Small intestine (tissue), 7 donors: ENCODE measurements at regions not wholly inside any gene's neighbourhood (a gene's known extent, or its start where the extent isn't known, plus 50 kb on each side); places are given as distances from the start of the nearest gene placed in this dataset.

Experiments
- DNase-seq, 2 donors: peaks; one replicate each; pipeline versions ENCODE4 v3.0.0 to v3.0.0-alpha.2; 2013
- FAIRE-seq: peaks from 2 replicates; lab custom pipeline; 2012; peaks lifted over from hg19 to GRCh38; lab: Jason Lieb, UNC
- H3K27ac ChIP-seq, 3 donors: one replicate each; pipeline ENCODE4 v1.5.1; 2013; ENCODE audit warnings: low read length in 2 of 3, mild to moderate bottlenecking in 2 of 3, control low read depth in 1 of 3, inconsistent platforms in 1 of 3, low read depth in 1 of 3, moderate library complexity in 1 of 3
- H3K27me3 ChIP-seq, 3 donors: one replicate each; pipeline ENCODE4 v1.6.1; 2013; ENCODE audit warnings: low read length in 3 of 3, inconsistent platforms in 1 of 3; ENCODE audit not compliant: control insufficient read depth in 3 of 3, insufficient read depth in 3 of 3
- H3K36me3 ChIP-seq, 3 donors: one replicate each; pipeline ENCODE4 v1.6.1; 2013; ENCODE audit warnings: low read length in 3 of 3, inconsistent platforms in 1 of 3, low read depth in 1 of 3, mild to moderate bottlenecking in 1 of 3, moderate library complexity in 1 of 3; ENCODE audit not compliant: control insufficient read depth in 3 of 3, insufficient read depth in 2 of 3
- H3K4me1 ChIP-seq, 3 donors: one replicate each; pipeline ENCODE4 v1.6.1; 2013; ENCODE audit warnings: low read length in 2 of 3, inconsistent platforms in 1 of 3, low read depth in 1 of 3, mild to moderate bottlenecking in 1 of 3, moderate library complexity in 1 of 3; ENCODE audit not compliant: control insufficient read depth in 3 of 3, insufficient read depth in 2 of 3
- H3K4me3 ChIP-seq, 3 donors: one replicate each; pipeline ENCODE4 v1.5.1; 2013; ENCODE audit warnings: low read length in 3 of 3, control low read depth in 1 of 3, inconsistent platforms in 1 of 3, low read depth in 1 of 3, mild to moderate bottlenecking in 1 of 3, moderate library complexity in 1 of 3
- H3K9me3 ChIP-seq, 2 donors: one replicate each; pipeline ENCODE4 v1.6.1; 2013; ENCODE audit warnings: low read depth in 1 of 2, low read length in 1 of 2; ENCODE audit not compliant: control insufficient read depth in 2 of 2, insufficient read depth in 1 of 2
- WGBS, 3 donors: extraction: QIAGEN DNeasy Blood & Tissue Kit; methylation state at CpG; one replicate each; pipeline ENCODE4 v1.1.7; 2013; 5-methylcytosine and 5-hydroxymethylcytosine counted together
- donor health status: healthy with polysubstance abuse.
- donor health status: control.
- donor health status: control.
- donor health status: Bipolar disorder and iron deficiency.
- donor health status: healthy.

DNA sequence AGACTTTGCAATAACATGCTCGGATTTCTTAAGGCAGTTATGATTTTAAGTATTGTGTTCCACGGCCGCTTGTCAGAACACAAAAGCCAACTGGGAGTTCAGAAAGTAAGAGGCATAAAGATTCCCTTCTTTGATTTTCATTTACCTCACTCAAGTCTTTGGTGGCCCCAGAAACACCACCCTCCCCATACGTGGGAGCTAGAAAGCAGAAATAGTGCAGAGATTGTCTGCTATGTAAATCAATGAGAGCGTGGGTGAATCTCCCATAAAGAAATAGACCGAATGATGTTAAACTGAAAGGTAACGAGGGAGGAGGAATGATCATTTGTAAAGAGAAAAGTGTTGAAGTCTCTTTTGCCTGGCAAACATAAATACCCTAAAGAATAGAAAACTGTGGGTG lies 322.1 kb upstream of the ETAA1 start:
- 86 to 90% (median 87%) methylated on average over 7 of the region's 7 CpGs for WGBS, 3 donors
- DNase-seq (no peak), FAIRE-seq (no peak)
- Histone ChIP-seq H3K4me1 (no peaks in the 10 kb centered on the region), H3K9me3 (no peaks in the 10 kb centered on the region), H3K27me3 (no peaks in the 10 kb centered on the region), H3K36me3 (no peaks in the 10 kb centered on the region), H3K4me3 (no peak overlapping the region), H3K27ac (no peak overlapping the region)

DNA sequence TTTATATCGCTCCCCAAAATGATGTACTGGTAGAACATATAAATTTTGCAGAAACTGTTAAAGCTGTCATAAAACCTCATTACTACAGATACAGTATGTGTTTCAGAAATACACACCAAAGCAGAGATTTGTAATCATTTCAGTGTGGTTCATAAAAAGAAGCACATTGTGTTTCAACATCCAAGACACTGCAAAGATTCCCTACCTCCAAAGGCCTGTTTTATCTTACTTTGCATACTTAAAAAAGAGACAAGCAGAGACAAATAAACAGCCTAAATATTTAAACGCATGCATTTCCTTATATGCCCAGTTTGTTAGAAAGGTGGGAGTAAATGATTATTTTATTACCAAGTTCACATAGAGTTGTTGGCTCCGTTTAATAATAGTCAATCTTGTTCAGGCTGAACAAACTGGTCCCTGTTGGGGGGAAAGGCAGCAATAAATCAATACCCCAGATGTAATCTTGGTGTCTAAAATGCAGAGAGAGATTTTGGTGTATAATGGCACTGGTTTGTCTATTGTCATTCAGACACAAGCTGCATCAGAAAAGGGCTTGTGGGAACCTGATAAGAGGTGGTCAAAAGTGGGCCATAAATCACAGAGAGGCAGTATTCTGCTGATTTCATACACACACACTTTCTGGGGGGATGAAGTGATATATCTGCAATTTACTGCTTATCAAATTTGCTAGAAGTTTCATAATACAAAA lies 321.4 kb upstream of the ETAA1 start:
- DNase-seq (no peak), FAIRE-seq (no peak)
- no peak overlapping the region for H3K4me3 ChIP-seq
- WGBS, 3 donors: 74 to 82% (median 74%) methylated on average over 3 of the region's 3 CpGs
- H3K27me3 ChIP-seq: no peaks in the 10 kb centered on the region
- no peak overlapping the region for H3K27ac ChIP-seq
- H3K36me3 ChIP-seq: no peaks in the 10 kb centered on the region
- no peaks in the 10 kb centered on the region for H3K4me1 ChIP-seq
- H3K9me3 ChIP-seq: peaks cover 0 to 5% of the 10 kb centered on the region in 2 donors

DNA sequence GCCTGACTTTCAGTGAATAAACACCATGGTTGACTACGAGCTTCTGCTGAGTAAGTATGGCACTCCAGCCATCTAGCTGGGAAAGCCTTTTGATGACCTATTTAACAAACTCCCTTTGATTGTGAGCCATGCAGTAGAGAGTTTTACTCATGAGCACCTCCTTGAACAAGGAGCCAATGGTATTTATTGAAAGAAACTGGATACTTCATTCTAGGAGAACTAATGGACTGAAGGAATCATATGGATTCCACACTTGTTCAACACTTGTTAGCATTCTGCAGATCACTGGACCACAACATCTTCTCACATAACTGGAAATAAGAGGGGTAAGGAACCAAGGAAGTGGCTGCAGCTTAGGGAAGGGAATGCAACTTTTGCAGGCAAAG lies 320.9 kb upstream of the ETAA1 start:
- WGBS, 3 donors: 63 to 74% (median 73%) methylated on average over 1 of the region's 1 CpG

DNA sequence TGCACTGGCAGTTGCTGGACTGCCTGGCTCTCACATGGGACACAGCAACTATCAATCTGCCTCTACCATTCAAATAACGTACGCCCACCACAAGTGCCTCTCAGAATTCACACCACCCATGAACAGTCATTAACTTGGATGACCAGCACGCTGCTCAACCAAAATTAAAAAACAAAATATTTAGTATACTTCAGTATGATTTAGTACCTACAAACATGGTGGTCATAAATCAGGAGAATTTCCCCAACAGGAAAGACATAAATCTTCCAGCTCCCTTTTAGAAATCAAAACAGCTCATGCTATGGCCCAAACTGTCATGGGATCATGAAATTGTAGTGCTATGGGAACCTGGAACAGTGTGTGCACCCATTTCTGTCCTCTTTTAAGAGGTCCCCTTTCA lies 317.4 kb upstream of the ETAA1 start:
- peaks cover 0 to 5% of the 10 kb centered on the region in 2 donors for H3K9me3 ChIP-seq
- no peak for FAIRE-seq
- H3K4me1 ChIP-seq: no peaks in the 10 kb centered on the region
- WGBS, 3 donors: 62 to 72% (median 63%) methylated on average over 3 of the region's 3 CpGs
- H3K36me3 ChIP-seq: no peaks in the 10 kb centered on the region
- H3K27me3 ChIP-seq: no peaks in the 10 kb centered on the region
- H3K4me3 ChIP-seq: no peak overlapping the region
- no peak for DNase-seq
- no peak overlapping the region for H3K27ac ChIP-seq

More for the DNA sequence above, 320.9 kb upstream of the ETAA1 start:
- H3K36me3 ChIP-seq: no peaks in the 10 kb centered on the region
- no peak overlapping the region for H3K27ac ChIP-seq
- no peak for DNase-seq
- H3K27me3 ChIP-seq: no peaks in the 10 kb centered on the region
- no peaks in the 10 kb centered on the region for H3K4me1 ChIP-seq
- H3K4me3 ChIP-seq: no peak overlapping the region
- FAIRE-seq: no peak
- H3K9me3 ChIP-seq: peaks cover 0 to 5% of the 10 kb centered on the region in 2 donors

DNA sequence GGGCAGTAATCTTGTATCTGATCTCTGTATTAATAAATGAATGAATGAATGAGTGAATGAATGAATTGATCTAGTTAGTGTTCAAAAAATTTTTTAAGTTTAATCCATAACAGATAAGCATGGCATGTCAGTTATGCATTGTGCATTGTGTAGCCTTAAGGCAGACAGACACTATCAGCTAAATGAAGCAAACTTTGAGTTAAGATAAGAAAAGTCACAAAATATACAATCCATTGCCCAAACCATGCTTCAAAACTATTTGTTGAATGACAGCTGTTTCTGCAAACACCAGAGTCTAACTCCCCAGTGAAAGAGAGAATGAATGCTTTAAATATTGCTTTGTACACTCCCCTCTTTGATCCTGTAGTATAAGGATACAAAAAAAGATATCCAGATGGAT lies 314.3 kb upstream of the ETAA1 start:
- Histone ChIP-seq H3K4me3 (no peak overlapping the region), H3K4me1 (no peaks in the 10 kb centered on the region), H3K9me3 (peaks cover 0 to 5% of the 10 kb centered on the region in 2 donors), H3K27ac (no peak overlapping the region), H3K36me3 (no peaks in the 10 kb centered on the region), H3K27me3 (peaks cover 0 to 3% (median 0%) of the 10 kb centered on the region in 3 donors)
- DNase-seq (no peak), FAIRE-seq (no peak)

DNA sequence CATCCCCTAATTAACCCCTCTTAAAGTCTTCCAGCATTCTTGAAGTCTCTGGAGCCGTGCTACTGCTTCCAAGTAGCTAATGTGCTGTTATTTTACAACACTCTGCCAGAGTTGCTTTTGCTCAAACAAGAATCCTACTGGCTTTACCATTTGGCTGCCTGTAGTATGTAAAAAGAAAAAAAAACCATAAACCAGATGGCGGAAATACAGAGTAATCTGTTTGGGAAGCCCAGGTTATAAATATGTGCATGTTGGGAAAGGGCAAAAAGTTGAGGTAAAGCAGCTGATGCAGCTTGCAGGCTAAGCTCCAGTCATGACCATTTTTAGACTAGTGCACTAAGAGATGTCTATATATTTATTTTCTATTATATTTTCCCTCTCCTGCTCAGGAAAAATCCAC lies 313.2 kb upstream of the ETAA1 start:
- WGBS, 3 donors: 60 to 74% (median 73%) methylated on average over 2 of the region's 2 CpGs
- DNase-seq (peak in 1 of 2 donors; percentile 7), FAIRE-seq (no peak)
- H3K9me3 ChIP-seq: peaks cover 0 to 5% of the 10 kb centered on the region in 2 donors
- peak overlapping the region in 1 of 3 donors; percentile 26 for H3K27ac ChIP-seq
- peaks cover 0 to 4% (median 0%) of the 10 kb centered on the region in 3 donors for H3K27me3 ChIP-seq
- no peaks in the 10 kb centered on the region for H3K4me1 ChIP-seq
- no peaks in the 10 kb centered on the region for H3K36me3 ChIP-seq
- no peak overlapping the region for H3K4me3 ChIP-seq

DNA sequence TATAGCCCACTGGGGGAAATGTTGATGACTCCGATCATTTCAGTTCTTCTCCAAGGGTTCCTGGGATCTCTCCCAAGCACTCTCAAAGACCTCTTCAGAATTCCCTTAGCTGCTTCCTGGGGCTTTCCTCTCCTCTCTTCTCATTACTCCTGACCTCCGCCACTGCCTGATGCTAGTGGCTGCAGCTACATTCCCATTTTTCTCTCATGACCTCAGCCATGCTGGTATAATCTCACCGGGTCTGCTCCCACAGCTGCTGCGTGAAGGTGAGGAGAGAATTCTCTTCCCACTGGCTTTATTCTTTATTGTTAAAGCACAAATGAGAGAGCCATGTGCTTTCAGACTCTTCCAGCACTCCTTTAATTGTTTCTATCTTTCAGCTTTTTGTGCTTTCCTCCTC lies 312.0 kb upstream of the ETAA1 start:
- FAIRE-seq (no peak), DNase-seq (no peak)
- H3K4me1 ChIP-seq: no peaks in the 10 kb centered on the region
- 71 to 85% (median 82%) methylated on average over 4 of the region's 4 CpGs for WGBS, 3 donors
- peaks cover 0 to 4% (median 0%) of the 10 kb centered on the region in 3 donors for H3K27me3 ChIP-seq
- peak overlapping the region in 2 of 3 donors; percentile 34 to 35 for H3K27ac ChIP-seq
- H3K4me3 ChIP-seq: no peak overlapping the region
- peaks cover 0 to 4% of the 10 kb centered on the region in 2 donors for H3K9me3 ChIP-seq
- H3K36me3 ChIP-seq: no peaks in the 10 kb centered on the region

DNA sequence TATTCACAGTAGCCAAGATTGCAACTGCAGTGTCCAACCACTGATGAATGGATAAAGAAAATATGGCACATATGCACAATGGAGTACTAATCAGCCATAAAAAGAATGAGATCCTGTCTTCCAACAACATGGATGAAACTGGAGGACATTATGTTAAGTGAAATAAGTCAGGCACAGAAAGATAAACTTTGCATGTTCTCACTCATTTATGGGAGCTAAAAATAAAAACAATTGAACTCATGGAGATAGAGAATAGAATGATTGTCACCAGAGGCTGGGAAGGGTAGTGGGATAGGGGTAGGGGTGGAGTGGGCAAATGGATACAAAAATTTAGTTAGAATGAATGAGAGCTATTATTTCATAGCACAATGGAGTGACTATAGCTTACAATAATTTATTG lies 305.5 kb upstream of the ETAA1 start:
- FAIRE-seq (no peak), DNase-seq (no peak)
- no peaks in the 10 kb centered on the region for H3K4me1 ChIP-seq
- no peak overlapping the region for H3K27ac ChIP-seq
- H3K4me3 ChIP-seq: no peak overlapping the region
- H3K36me3 ChIP-seq: no peaks in the 10 kb centered on the region
- no peaks in the 10 kb centered on the region for H3K9me3 ChIP-seq
- peaks cover 0 to 2% (median 0%) of the 10 kb centered on the region in 3 donors for H3K27me3 ChIP-seq

DNA sequence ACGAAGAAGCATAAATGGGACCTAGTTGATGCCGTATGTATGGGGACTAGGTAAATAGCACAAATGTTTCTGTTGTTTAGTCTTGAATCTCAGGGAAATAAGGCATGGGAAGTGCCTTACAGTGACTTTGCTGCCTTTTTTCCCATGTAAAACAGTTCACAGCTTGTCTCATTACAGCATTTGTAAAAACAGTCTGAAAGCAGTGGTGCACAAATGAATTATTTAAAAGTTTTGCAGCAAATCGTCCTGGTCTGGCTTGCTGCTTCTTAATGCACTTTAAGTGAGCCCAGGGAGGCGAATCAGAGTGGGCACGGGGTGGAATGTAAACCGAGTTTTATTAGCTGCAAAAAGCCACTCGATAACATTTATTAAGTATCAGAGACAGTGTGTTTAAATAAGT lies 302.0 kb upstream of the ETAA1 start:
- Histone ChIP-seq H3K27ac (no peak overlapping the region), H3K9me3 (no peaks in the 10 kb centered on the region), H3K4me3 (no peak overlapping the region), H3K4me1 (no peaks in the 10 kb centered on the region), H3K36me3 (no peaks in the 10 kb centered on the region), H3K27me3 (no peaks in the 10 kb centered on the region)
- WGBS, 3 donors: 69 to 77% (median 75%) methylated on average over 7 of the region's 7 CpGs
- FAIRE-seq (no peak), DNase-seq (no peak)
